Upper lobe of left lung (tissue), 4 donors: ENCODE measurements at regions not wholly inside any gene's neighbourhood (a gene's known extent, or its start where the extent isn't known, plus 50 kb on each side); places are given as distances from the start of the nearest gene placed in this dataset.

ENCODE experiments used
- CTCF ChIP-seq, 6 experiments: fragments of 450-650 bp in 4 of 6; fragments of 200-600 bp in 2 of 6; sonication (generic) in 2 of 6; IDR thresholded peaks; one replicate each; pipeline ENCODE4 v1.5.1; 2016 to 2019; ENCODE audit warnings: antibody characterized with exemption in 6 of 6
- POLR2AphosphoS5 ChIP-seq, 2 donors: sonication (generic); formaldehyde crosslinking; IDR thresholded peaks; one replicate each; pipeline ENCODE4 v1.5.1; 2017; ENCODE audit warnings: antibody characterized with exemption in 2 of 2

- TF ChIP-seq CTCF (IDR thresholded peaks at IDR 0.05) (no peak), POLR2AphosphoS5 (IDR thresholded peaks at IDR 0.05) (no peak)
Observed at GRCh38 chr11:106507645-106508306, 430.3 kb downstream of the AASDHPPT start.
